ENCODE measurements at regions not wholly inside any gene's neighbourhood (a gene's known extent, or its start where the extent isn't known, plus 50 kb on each side); places are given as distances from the start of the nearest gene placed in this dataset.

GRCh38 chr16:79543219-79543618, 57.3 kb downstream of the MAF start:
- DNase-seq: no peak

DNA sequence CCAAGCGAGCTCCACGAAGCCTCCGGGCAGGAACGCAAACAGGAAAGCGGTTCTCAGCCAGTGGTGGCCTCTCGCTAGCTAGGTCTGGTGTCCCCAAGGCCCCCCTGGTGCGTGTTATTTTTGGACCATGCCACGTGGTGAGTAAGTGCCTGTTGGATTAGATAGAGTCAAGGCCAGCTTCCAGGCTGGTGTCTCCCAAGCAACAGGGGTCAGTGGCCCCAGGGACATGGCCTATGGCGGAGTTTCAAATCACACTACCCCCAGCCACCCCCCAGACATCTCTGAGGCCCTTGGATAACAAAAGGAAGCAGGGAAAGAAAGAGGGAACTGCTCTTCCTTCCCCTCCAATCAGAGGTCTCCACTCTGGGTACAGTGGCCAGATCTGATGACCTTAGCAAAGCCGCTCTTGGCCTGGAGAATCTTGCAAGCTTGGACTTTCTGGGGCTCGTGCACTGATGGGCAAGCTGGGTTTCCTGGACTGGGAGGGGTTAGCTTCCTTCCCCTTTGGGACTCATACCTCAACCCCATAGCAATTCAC, 58.2 kb downstream of the MAF start:
- DNase-seq: no peak

DNA sequence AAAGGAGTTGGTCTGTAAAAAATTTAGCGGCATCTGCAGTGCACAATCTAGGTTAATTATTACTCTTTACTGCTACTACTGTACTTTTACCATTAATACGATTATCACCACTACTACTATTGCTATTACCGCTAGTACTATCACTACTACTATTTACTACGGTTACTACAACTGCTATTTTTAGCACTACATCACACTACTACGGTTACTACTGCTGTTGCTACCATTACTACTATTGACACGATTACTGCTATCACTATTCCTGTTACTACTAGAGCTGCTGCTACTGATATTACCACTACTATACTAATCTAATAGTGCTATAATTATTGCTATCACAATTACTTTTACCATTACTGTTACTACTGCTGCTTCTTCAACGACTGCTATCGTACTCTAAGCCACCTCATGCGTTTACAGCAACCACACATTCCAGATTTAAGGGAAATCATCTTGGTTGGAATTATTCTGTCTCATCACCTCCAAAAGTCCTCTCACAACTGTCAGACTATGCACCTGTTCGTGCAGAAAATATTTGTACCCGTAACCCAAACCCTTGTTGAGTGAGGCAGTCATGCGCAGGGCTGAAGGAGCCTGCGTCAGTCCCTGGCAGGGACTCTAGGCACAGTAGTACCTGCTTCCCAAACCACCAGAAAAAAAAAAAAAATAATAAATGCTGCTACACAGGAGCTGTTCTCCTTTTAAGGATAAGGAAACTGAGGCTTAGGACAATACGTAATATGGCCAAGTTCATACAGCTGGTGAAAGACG, 59.5 kb downstream of the MAF start:
- no peak for DNase-seq

DNA sequence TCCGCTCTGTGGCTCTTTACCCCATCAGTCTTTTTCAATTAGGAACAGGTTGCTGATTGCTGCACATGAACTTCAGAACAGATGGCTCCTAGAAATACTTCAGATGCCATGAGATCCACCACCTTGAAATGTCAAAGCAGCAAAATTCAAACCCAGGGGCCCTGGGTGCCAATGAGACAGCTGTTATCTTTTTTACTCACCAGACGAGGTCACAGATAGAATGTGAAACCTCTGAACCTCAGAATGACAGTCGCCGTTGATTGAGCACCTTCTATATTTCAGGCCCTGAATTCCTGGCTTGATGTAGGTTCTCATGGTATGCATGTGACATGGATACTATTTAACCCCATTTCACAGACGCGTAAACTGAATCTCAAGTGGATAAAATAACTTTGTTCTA, 63.0 kb downstream of the MAF start:
- DNase-seq: no peak

GRCh38 chr16:79536958-79537357, 63.6 kb downstream of the MAF start:
- DNase-seq: no peak

DNA sequence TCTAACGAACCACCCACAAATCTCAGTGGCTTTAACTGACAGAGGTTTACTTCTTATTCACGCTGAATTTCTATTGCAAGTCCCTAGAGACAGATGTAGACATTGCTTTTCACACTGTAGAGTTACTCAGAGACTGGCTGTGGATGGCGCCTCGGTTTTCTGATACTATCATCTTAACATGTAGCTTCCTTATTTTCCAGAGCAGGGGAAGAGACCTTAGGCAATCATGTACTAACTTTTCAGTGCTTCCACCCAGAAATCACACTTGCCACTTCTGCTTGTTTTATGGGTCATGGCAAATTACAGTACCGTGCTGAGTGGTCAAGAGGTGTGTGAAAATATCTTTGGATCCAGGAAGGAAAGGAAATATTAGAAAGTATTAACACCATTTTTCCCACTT, 65.4 kb downstream of the MAF start:
- no peak for DNase-seq

- DNase-seq: no peak
Measured at GRCh38 chr16:79534143-79534542, 66.4 kb downstream of the MAF start.

- DNase-seq: no peak
Measured at GRCh38 chr16:79533292-79533691, 67.2 kb downstream of the MAF start.

- no peak for DNase-seq
Measured at GRCh38 chr16:79532785-79533184, 67.8 kb downstream of the MAF start.

GRCh38 chr16:79532273-79532672, 68.3 kb downstream of the MAF start:
- DNase-seq: no peak

DNA sequence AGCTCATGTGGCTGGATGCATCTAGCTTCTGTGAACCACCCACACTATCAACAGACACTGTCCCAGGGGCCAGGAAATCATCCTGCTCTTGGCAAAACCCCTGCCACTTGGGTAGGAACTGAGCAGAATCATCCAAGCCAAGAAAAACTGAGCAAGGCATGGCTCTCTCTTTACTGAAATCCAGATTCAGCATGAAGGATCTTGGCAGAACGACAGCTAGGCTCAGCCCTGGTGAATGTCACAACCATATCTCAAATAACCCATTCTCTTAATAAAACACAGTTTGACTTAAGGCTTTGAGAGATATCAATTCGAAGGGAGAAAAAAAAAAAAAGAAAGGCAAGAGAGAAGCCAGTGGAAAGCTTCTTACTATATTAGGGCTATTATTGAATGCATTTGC, 72.2 kb downstream of the MAF start:
- no peak for DNase-seq

DNA sequence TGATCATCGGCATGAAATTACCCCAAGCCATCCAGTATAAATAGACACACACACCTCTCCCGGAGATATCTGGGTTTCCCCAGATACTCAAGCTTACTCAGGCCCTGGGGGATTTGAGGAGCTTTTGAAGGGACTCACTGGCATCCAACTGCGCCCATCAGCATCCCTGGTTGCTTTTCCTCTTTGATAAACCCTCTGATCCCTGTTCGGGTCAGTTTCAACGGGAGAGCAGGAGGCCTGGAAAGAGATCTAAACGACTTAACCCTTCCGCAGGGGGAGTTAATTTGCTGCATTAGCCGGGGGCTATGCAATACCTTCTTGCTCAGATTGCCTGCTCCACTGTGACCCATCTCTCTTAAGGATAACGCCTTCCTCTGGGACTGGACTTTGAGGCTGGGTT, 76.6 kb downstream of the MAF start:
- DNase-seq: no peak

DNA sequence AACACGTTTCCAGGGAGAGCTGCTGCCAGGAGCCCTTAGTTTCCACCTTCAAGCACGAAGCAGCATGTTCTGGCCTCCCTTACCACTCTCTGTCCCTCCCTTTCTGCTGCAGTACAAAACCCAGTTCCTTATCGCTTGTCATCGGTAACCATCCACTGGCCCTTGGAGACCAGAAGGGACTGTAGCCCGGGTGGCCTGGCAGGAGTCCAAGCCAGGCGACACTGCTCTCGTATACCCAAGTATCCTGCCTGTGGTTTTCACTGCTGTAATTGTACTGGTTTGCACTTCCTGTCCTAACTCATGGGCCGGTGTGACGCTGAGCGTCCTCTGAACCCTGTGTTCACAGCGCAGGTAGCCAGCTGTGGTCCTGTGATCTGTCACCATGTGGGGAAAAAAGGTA, 81.1 kb downstream of the MAF start:
- no peak for DNase-seq

DNA sequence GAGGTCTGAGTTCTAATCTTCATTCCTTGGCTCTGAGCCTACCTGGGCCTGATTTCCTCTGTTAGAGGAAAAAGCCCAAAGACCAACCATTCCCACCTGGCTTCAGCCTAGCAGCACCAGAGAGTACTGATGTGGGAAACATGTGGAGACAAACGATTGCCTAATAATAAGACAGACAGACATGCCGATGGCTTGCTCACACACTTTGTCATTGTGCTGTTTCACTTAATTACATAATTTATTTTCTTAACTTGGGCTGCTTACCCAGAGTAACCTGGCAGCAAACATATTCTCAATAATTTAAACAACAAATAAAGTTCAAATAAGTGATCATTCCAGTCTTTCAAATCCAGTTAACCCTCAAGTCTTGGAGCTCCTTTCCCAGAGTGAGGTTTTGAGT, 83.4 kb downstream of the MAF start:
- no peak for DNase-seq

GRCh38 chr16:79510879-79511278, 89.7 kb downstream of the MAF start:
- no peak for DNase-seq

DNA sequence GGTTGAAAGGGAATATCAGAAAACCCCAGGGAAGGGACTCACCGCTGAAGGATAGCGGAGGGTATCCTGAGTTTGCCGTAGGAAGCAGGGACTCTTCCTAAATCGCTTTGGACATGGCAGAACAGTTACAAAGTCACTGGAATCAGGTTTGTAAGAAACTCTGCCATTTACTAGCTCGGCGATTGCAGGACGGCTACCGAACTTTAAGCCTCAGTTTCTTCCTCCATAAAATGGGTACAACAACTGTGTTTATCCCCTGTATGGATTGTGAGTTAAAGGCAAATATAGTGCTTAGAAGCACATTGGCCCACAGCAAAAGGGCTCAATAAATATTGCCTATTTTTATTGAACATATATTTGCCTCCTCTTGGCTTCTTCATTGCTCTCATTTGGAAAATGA, 90.6 kb downstream of the MAF start:
- DNase-seq: no peak

DNA sequence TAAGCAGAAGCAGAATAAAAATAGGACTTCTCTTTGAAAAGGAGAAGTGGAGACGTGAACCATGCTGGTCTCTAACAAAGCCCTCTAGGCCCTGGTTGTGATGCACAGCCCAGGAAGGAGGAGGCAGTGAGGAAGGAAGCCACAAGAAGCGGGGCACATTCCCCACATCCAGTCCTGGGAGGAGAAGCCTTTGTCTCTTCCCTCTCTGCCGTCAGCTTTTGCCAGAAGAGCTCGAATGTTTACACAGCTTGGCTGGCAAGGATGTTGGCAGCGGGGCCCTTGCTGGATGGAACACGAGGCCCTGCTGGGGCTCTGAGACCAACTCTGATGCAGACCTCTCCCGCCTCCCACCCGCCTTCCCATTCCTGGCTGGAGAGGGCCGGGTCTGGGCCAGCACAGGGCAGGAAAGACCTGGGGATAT, 91.3 kb downstream of the MAF start:
- DNase-seq: no peak

DNA sequence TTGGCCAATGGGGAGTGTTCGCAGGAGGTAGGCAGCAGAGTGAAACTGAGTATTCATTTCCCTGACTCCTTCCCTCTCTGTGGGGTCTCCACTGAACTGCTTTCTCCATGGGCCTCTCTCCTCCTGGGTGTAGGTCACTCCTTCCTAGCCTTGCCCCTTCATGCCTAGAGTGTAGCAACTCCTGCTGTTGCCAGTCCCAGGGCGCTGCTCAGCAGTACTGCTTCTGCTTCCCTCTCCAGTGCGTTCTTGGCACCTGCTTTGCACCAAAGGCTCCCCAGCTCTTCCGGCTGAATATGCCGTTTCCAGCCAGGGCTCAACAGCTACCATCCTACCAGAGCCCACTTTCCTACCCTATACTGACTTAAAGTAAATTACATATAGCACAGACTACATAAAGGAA, 92.2 kb downstream of the MAF start:
- no peak for DNase-seq

- DNase-seq: no peak
Measured at GRCh38 chr16:79505344-79505743, 95.2 kb downstream of the MAF start.

DNA sequence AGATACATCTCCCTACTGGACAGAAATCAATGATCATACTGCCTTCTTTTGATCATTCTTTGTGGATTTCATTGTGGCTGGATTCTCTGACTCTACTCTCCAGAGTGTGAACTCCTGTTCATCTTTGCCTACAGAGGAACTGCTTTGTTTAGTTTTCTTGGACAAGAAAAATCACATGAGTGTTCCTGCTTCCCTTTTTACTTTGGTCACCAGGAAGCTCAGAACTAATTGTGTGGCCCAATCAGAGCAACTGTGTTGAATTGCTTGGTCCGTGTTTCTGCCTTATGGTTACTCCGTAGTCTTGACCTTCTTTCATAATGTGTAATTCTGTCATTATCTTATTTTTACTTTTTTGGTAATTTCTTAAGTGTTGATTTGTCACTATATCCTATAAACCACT, 97.0 kb downstream of the MAF start:
- DNase-seq: no peak

GRCh38 chr16:79501446-79501845, 99.1 kb downstream of the MAF start:
- no peak for DNase-seq

- no peak for DNase-seq
Measured at GRCh38 chr16:79500866-79501265, 99.7 kb downstream of the MAF start.

DNA sequence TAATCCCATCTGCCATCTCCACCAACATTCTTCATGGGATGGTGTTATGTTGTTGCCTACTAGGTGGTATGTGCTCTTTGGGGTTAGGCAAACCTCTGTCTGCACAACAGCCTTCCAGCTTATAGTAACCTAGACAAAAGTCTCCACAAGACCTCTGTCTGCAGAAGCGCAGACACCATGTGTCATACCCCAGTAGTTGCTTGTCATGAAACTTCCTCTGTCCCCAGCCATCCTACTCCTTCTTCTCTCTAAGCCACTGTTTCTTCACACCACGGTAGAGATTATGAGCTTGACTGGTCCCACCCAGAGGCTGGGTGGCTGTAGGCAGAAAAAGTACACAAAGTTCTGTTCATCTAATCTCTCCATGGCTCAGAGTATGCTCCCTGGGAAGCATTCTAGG, 100.3 kb downstream of the MAF start:
- no peak for DNase-seq

- no peak for DNase-seq
Measured at GRCh38 chr16:79498928-79499327, 101.6 kb downstream of the MAF start.

All from NCI-H524 treated with DMSO at 0.1 percent for 48 hours (cell line).